Caco-2 (cell line): ENCODE measurements at regions not wholly inside any gene's neighbourhood (a gene's known extent, or its start where the extent isn't known, plus 50 kb on each side); places are given as distances from the start of the nearest gene placed in this dataset.

Experiments used
- BruUV-seq: library from RNA; stranded (reverse); fragments of 400-500 nt; replicated peaks from 2 replicates; lab custom pipeline; 2021; lab: Mats Ljungman, UMichigan
- CTCF ChIA-PET: fragments of 300-600 bp; sonication (Branson Sonifier 250); formaldehyde crosslinking; loops from one replicate; lab custom pipeline; 2022; ENCODE audit warnings: antibody characterized with exemption; lab: Charles Lee
- POLR2A ChIA-PET: fragments of 300-600 bp; sonication (Branson Sonifier 250); formaldehyde crosslinking; loops from one replicate; lab custom pipeline; 2022; ENCODE audit warnings: antibody characterized with exemption; lab: Charles Lee
- DNase-seq, 2 experiments: peaks; one replicate each; pipeline versions ENCODE4 v3.0.0 to v3.0.0-alpha.2; 2020 to 2022
- H3K27me3 ChIP-seq: replicated peaks from 2 replicates; pipeline ENCODE4 v1.6.0; 2011; ENCODE audit warnings: low read length; ENCODE audit not compliant: control insufficient read depth, insufficient read depth
- H3K36me3 ChIP-seq: 2 replicates; pipeline ENCODE4 v1.5.1; 2011; ENCODE audit warnings: low read length; ENCODE audit not compliant: control insufficient read depth, insufficient read depth
- H3K4me1 ChIP-seq: fragments of 250-450 bp; sonication (Bioruptor Pico); 2 replicates; pipeline ENCODE4 v1.5.1; 2020; ENCODE audit warnings: mild to moderate bottlenecking
- H3K4me3 ChIP-seq: 2 replicates; pipeline ENCODE4 v1.5.1; 2011; ENCODE audit warnings: low read depth, mild to moderate bottlenecking, control low read depth, low read length
- H3K9me3 ChIP-seq: fragments of 250-450 bp; sonication (Bioruptor Pico); 2 replicates; pipeline ENCODE4 v1.5.1; 2020; ENCODE audit warnings: mild to moderate bottlenecking, moderate library complexity
- H3K27ac Mint-ChIP-seq: one replicate; pipeline ENCODE4 v1.8.0; 2022; ENCODE audit warnings: mixed read lengths; ENCODE audit not compliant: unreplicated experiment
- H3K27me3 Mint-ChIP-seq: one replicate; pipeline ENCODE4 v1.8.0; 2022; ENCODE audit warnings: mixed read lengths; ENCODE audit not compliant: insufficient read depth, unreplicated experiment
- H3K36me3 Mint-ChIP-seq: one replicate; pipeline ENCODE4 v1.8.0; 2022; ENCODE audit warnings: mild to moderate bottlenecking, mixed read lengths; ENCODE audit not compliant: insufficient read depth, unreplicated experiment
- H3K4me1 Mint-ChIP-seq: one replicate; pipeline ENCODE4 v1.8.0; 2022; ENCODE audit warnings: low read depth, mixed read lengths; ENCODE audit not compliant: unreplicated experiment
- H3K4me3 Mint-ChIP-seq: one replicate; pipeline ENCODE4 v1.8.0; 2022; ENCODE audit warnings: mild to moderate bottlenecking, moderate library complexity, mixed read lengths; ENCODE audit not compliant: unreplicated experiment
- H3K9me3 Mint-ChIP-seq: one replicate; pipeline ENCODE4 v1.8.0; 2022; ENCODE audit warnings: mixed read lengths; ENCODE audit not compliant: unreplicated experiment
- CTCF ChIP-seq, 2 experiments: fragments of 200-600 bp in 1 of 2; IDR thresholded peaks; 1 replicate in 1 of 2; 2 replicates in 1 of 2; pipeline versions ENCODE4 v1.5.1 to v1.8.0; 2011 to 2022; ENCODE audit warnings: antibody characterized with exemption in 1 of 2, control low read depth in 1 of 2, inconsistent platforms in 1 of 2, low read depth in 1 of 2, low read length in 1 of 2, mild to moderate bottlenecking in 1 of 2, moderate library complexity in 1 of 2; ENCODE audit not compliant: insufficient read depth in 1 of 2, severe bottlenecking in 1 of 2, unreplicated experiment in 1 of 2
- intact Hi-C: fragments of 100-400 bp; cut with micrococcal nuclease; formaldehyde crosslinking; loops from one replicate; pipeline ENCODE4 v1.10.0; 2022; ENCODE audit not compliant: unreplicated experiment

GRCh38 chr3:28669870-28670269 is 321.2 kb upstream of the AZI2 start:
- POLR2A ChIA-PET, result no interaction called here
- H3K4me3 Mint-ChIP-seq, result no peak overlapping the region
- H3K27ac Mint-ChIP-seq, result no peak overlapping the region
- no peaks in the 10 kb centered on the region for H3K36me3 Mint-ChIP-seq
- Histone ChIP-seq H3K4me3 (no peak overlapping the region), H3K9me3 (no peaks in the 10 kb centered on the region), H3K36me3 (no peaks in the 10 kb centered on the region), H3K27me3 (no peaks in the 10 kb centered on the region), H3K4me1 (0 out of 2 replicates have a peak, but pooled peaks cover 6% of the 10 kb centered on the region)
- DNase-seq, result no peak
- CTCF ChIA-PET, result no interaction called here
- H3K4me1 Mint-ChIP-seq, result no peaks in the 10 kb centered on the region
- peaks cover 9% of the 10 kb centered on the region for H3K27me3 Mint-ChIP-seq
- H3K9me3 Mint-ChIP-seq, result no peaks in the 10 kb centered on the region
- intact Hi-C loops, result no loop called here
- TF ChIP-seq CTCF (IDR thresholded peaks at IDR 0.05; ENCODE audit: insufficient read depth in 1 of 2, low read depth in 1 of 2, low read length in 1 of 2, severe bottlenecking in 1 of 2, unreplicated experiment in 1 of 2), result no peak
- no TSS peak for BruUV-seq

- H3K36me3 ChIP-seq, result no peaks in the 10 kb centered on the region
Observed at GRCh38 chr3:28672406-28672805, 323.8 kb upstream of the AZI2 start.

GRCh38 chr3:28673446-28673845 is 324.8 kb upstream of the AZI2 start:
- Mint-ChIP-seq H3K27me3 (peaks cover 9% of the 10 kb centered on the region), H3K27ac (no peak overlapping the region), H3K9me3 (no peaks in the 10 kb centered on the region), H3K4me1 (no peaks in the 10 kb centered on the region), H3K36me3 (no peaks in the 10 kb centered on the region), H3K4me3 (no peak overlapping the region)
- DNase-seq, result no peak
- no peaks in the 10 kb centered on the region for H3K27me3 ChIP-seq
- intact Hi-C loops, result no loop called here
- no peaks in the 10 kb centered on the region for H3K9me3 ChIP-seq
- no peak for TF ChIP-seq CTCF (IDR thresholded peaks at IDR 0.05; ENCODE audit: insufficient read depth in 1 of 2, low read depth in 1 of 2, low read length in 1 of 2, severe bottlenecking in 1 of 2, unreplicated experiment in 1 of 2)
- H3K36me3 ChIP-seq, result no peaks in the 10 kb centered on the region
- POLR2A ChIA-PET, result no interaction called here
- CTCF ChIA-PET, result no interaction called here
- no peak overlapping the region for H3K4me3 ChIP-seq
- no peaks in the 10 kb centered on the region for H3K4me1 ChIP-seq
- BruUV-seq, result no TSS peak

More at GRCh38 chr3:28672406-28672805, 323.8 kb upstream of the AZI2 start:
- TF ChIP-seq CTCF (IDR thresholded peaks at IDR 0.05; ENCODE audit: insufficient read depth in 1 of 2, low read depth in 1 of 2, low read length in 1 of 2, severe bottlenecking in 1 of 2, unreplicated experiment in 1 of 2), result no peak
- H3K9me3 ChIP-seq, result no peaks in the 10 kb centered on the region
- H3K27me3 ChIP-seq, result no peaks in the 10 kb centered on the region
- intact Hi-C loops, result no loop called here
- no peak overlapping the region for H3K4me3 ChIP-seq
- ChIA-PET CTCF (no interaction called here), POLR2A (no interaction called here)
- no peak overlapping the region for H3K27ac Mint-ChIP-seq
- H3K4me1 Mint-ChIP-seq, result no peaks in the 10 kb centered on the region
- H3K4me3 Mint-ChIP-seq, result no peak overlapping the region
- peaks cover 9% of the 10 kb centered on the region for H3K27me3 Mint-ChIP-seq
- DNase-seq, result no peak
- H3K36me3 Mint-ChIP-seq, result no peaks in the 10 kb centered on the region
- no peaks in the 10 kb centered on the region for H3K9me3 Mint-ChIP-seq
- no TSS peak for BruUV-seq
- H3K4me1 ChIP-seq, result no peaks in the 10 kb centered on the region
